Motor neuron (in vitro differentiated cells): ENCODE measurements at regions not wholly inside any gene's neighbourhood (a gene's known extent, or its start where the extent isn't known, plus 50 kb on each side); places are given as distances from the start of the nearest gene placed in this dataset.
"Not testable (repeated sequence)": the region's sequence is repeated elsewhere in the genome, so short reads cannot be mapped to it uniquely, and the experiment has no call there.

Source experiments
- ATAC-seq, 8 experiments: fragments of 200-7000 bp; cut with Tn5 transposase; replicated peaks in 6 of 8; 2 replicates each; pipeline ENCODE4 v1.8.0; 2021; ENCODE audit warnings: mild to moderate bottlenecking in 8 of 8, moderate library complexity in 8 of 8
- H3K27ac ChIP-seq, 2 donors: fragments of 250-450 bp; sonication (Bioruptor Pico); 2 replicates each; pipeline ENCODE4 v1.9.0; 2021; ENCODE audit warnings: antibody characterized with exemption in 2 of 2, mild to moderate bottlenecking in 2 of 2, moderate library complexity in 1 of 2
- H3K4me1 ChIP-seq, 2 donors: fragments of 250-450 bp; sonication (Bioruptor Pico); replicated peaks in 1 of 2; 2 replicates each; pipeline ENCODE4 v1.6.1; 2021; ENCODE audit warnings: antibody characterized with exemption in 2 of 2, mild to moderate bottlenecking in 2 of 2, moderate library complexity in 1 of 2
- H3K4me3 ChIP-seq, 5 donors: fragments of 250-450 bp; sonication (Bioruptor Pico); 2 replicates each; pipeline ENCODE4 v1.9.0; 2021; ENCODE audit warnings: antibody characterized with exemption in 5 of 5, mild to moderate bottlenecking in 5 of 5, moderate library complexity in 4 of 5
- WGBS, 10 experiments: fragments of 450-650 bp; shearing (Covaris generic); methylation state at CpG; one replicate each; pipeline ENCODE4 v1.0.0; 2022; 5-methylcytosine and 5-hydroxymethylcytosine counted together
- in situ Hi-C, 9 experiments: fragments of 400-800 bp; cut with MboI; loops; one replicate each; pipeline ENCODE4 v1.15.0; 2021; ENCODE audit warnings: low sequenced_read_pairs in 9 of 9, low pct_unique_long_range_greater_than_20kb in 2 of 9; ENCODE audit not compliant: unreplicated experiment in 9 of 9

DNA sequence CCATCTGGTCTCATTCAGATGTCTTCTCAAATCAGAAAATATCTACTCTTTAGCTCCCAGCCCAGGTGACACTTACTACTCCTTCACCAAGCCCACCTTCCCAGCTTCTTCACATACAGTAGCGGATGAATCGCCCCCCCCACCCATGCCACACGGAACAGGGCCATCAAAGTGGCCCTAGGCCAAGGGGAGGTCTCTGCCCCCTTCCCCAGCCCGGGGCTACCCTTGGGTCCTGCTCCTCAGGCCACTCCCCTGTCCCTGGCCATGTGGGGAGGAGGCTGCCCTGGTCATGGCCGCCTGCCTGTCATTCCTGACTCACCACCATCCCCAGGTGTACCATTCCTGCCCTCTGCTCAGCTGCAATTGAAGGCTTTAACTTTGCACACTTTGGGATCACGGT lies 142.8 kb downstream of the NECTIN1 start:
- no peak for ATAC-seq
- WGBS, 10 experiments = 40 to 84% (median 75%) methylated on average over 1 to 5 of the region's 6 CpGs; no CpG with 5 or more reads in 6 of the 10 experiments
- Histone ChIP-seq H3K4me3 (no peak overlapping the region), H3K4me1 (peaks cover 8 to 20% of the 10 kb centered on the region in 2 donors), H3K27ac (no peak overlapping the region)
- in situ Hi-C loops = no loop called here

- in situ Hi-C loops = no loop called here
- ATAC-seq = peak; percentile 3 to 47 (median 20)
- H3K4me3 ChIP-seq = peak overlapping the region; percentile 31 to 50 (median 42)
- WGBS, 10 experiments = 0% methylated on average over 6 of the region's 38 CpGs; no CpG with 5 or more reads in 9 of the 10 experiments
- H3K27ac ChIP-seq = peak overlapping the region; percentile 82 to 89
- peaks cover 8 to 15% of the 10 kb centered on the region in 2 donors for H3K4me1 ChIP-seq
These were observed 143.8 kb downstream of the NECTIN1 start for GRCh38 chr11:119585043-119585781.

DNA sequence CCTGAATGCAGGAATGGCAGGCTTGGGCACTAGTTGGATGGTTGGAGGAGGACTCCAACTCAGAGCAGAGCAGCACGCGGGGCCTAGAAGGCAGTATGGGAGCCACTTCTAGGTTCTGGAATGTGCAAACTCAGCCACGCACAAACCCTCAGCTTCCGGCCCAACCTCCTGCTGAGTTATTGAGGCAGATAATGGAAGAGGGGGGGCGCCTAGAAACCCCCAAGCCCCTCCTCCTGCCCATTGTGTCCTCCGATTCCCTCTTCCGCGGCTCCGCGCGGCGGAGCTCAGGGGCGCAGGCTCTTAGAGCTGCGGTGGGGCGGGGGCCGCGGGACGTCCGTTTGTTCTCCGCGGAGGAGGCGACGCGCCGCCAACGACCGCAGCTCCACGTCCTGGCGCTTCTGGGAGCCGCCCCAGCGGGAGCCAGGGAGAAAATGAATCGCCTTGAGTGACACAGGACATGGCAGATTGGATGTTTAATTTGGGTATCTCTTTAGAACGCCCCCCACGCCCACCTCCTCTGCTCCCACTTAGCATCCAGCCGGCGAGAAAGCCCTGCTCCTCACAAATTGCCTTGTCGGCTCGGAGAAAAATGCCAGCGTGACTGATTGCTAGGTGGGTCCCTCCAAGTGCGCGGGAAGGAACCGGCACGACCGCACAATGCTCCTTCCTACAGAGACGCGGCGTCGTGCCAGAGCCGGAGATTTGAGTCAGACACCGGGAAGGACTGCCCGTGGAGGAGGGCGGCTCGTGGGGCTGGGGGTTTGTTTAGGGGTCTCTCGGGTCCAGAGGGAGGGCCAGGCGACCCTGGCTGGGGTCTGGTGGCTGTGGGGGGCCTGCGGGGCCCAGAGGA lies 144.6 kb downstream of the NECTIN1 start:
- WGBS, 10 experiments = 0 to 20% (median 3%) methylated on average over 1 to 16 of the region's 56 CpGs; no CpG with 5 or more reads in 4 of the 10 experiments
- Histone ChIP-seq H3K27ac (peak overlapping the region; percentile 82 to 89), H3K4me3 (peak overlapping the region; percentile 31 to 50 (median 42)), H3K4me1 (peaks cover 8 to 15% of the 10 kb centered on the region in 2 donors)
- peak; percentile 70 to 90 (median 89) for ATAC-seq
- in situ Hi-C loops = no loop called here

- H3K4me3 ChIP-seq = peak overlapping the region in 1 of 5 donors; percentile 42
- WGBS, 10 experiments = 57 to 100% (median 87%) methylated on average over 1 to 5 of the region's 6 CpGs; no CpG with 5 or more reads in 4 of the 10 experiments
- no peak for ATAC-seq
- H3K27ac ChIP-seq = peak overlapping the region; percentile 82 to 89
- in situ Hi-C loops = no loop called here
- peaks cover 15% of the 10 kb centered on the region in 2 donors for H3K4me1 ChIP-seq
These were observed 145.4 kb downstream of the NECTIN1 start for GRCh38 chr11:119583585-119583984.

DNA sequence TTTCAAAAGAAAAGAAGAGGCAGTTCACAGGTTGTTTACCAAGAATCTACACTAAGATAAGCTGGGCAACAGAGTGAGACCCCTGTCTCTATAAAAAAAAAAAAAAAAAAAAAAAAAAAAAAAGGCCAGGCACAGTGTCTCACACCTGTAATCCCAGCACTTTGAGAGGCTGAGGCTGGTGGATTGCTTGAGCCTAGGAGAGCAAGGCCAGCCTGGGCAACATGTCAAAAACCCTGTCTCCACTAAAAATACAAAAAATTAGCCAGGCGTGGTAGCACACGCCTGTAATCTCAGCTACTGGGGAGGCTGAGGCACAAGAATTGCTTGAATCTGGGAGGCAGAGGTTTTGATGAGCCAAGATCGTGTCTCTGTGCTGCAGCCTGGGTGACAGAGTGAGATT lies 147.6 kb downstream of the NECTIN1 start:
- H3K27ac ChIP-seq, H3K4me3 ChIP-seq, ATAC-seq, in situ Hi-C loops: not testable (repeated sequence)
- WGBS, 10 experiments = 80 to 95% methylated on average over 3 of the region's 3 CpGs; no CpG with 5 or more reads in 8 of the 10 experiments
- peaks cover 19 to 23% of the 10 kb centered on the region in 2 donors for H3K4me1 ChIP-seq

GRCh38 chr11:119580751-119581150 lies 148.2 kb downstream of the NECTIN1 start:
- H3K27ac ChIP-seq = no peak overlapping the region
- peaks cover 18 to 23% of the 10 kb centered on the region in 2 donors for H3K4me1 ChIP-seq
- 40 to 100% (median 76%) methylated on average over 1 of the region's 1 CpG; no CpG with 5 or more reads in 2 of the 10 experiments for WGBS, 10 experiments
- in situ Hi-C loops = no loop called here
- ATAC-seq = no peak
- H3K4me3 ChIP-seq = no peak overlapping the region

- 74 to 100% (median 100%) methylated on average over 1 to 3 of the region's 3 CpGs; no CpG with 5 or more reads in 5 of the 10 experiments for WGBS, 10 experiments
- in situ Hi-C loops = no loop called here
- H3K4me1 ChIP-seq = peaks cover 11 to 23% of the 10 kb centered on the region in 2 donors
These were observed 148.9 kb downstream of the NECTIN1 start for GRCh38 chr11:119580081-119580480.

DNA sequence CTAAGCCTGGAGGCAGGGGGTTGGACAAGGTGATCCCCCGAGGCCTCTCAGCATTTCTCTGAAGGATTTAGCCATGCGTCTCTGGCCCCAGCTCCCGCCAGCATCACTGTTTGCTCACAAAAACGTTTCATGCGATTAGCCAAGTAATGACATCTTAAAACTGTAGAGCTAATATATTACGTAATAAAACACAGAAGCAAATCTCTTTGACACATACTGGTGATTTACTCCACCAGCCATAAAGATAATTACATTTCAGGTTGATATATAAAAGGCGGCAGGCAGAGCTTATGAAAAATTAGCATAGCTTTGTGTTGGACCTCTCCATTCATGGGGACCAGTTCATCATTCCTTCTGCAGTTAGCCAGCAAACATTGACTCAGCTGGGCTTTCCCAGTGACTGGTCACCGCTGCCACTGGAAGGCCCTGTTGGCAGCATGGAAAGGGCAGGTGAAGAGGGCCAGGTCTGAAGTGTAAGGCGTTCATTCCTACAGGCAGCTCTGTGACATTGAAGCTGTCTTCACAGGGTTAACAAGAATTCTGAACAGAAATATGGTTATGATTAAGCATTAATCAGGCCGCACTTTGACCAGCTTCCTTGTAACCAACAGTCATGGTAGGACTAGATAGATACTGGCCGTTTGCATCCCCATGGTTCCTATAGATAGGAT lies 150.3 kb downstream of the NECTIN1 start:
- 39 to 90% (median 65%) methylated on average over 1 to 9 of the region's 11 CpGs; no CpG with 5 or more reads in 2 of the 10 experiments for WGBS, 10 experiments
- ATAC-seq = peak in 5 of 8 experiments; percentile 87 to 92 (median 90)
- in situ Hi-C loops = no loop called here

More at GRCh38 chr11:119580081-119580480, 148.9 kb downstream of the NECTIN1 start:
- Histone ChIP-seq H3K4me3 (no peak overlapping the region), H3K27ac (no peak overlapping the region)
- ATAC-seq = no peak

GRCh38 chr11:119573858-119574257 lies 150.9 kb upstream of the THY1 start:
- 33 to 100% (median 84%) methylated on average over 1 of the region's 1 CpG; no CpG with 5 or more reads in 4 of the 10 experiments for WGBS, 10 experiments
- no peak overlapping the region for H3K4me3 ChIP-seq
- no peak overlapping the region for H3K27ac ChIP-seq
- H3K4me1 ChIP-seq = peaks cover 5 to 9% of the 10 kb centered on the region in 2 donors
- in situ Hi-C loops = no loop called here
- ATAC-seq = no peak

More for the DNA sequence above, 150.3 kb downstream of the NECTIN1 start:
- peaks cover 5 to 19% of the 10 kb centered on the region in 2 donors for H3K4me1 ChIP-seq
- no peak overlapping the region for H3K4me3 ChIP-seq
- no peak overlapping the region for H3K27ac ChIP-seq

DNA sequence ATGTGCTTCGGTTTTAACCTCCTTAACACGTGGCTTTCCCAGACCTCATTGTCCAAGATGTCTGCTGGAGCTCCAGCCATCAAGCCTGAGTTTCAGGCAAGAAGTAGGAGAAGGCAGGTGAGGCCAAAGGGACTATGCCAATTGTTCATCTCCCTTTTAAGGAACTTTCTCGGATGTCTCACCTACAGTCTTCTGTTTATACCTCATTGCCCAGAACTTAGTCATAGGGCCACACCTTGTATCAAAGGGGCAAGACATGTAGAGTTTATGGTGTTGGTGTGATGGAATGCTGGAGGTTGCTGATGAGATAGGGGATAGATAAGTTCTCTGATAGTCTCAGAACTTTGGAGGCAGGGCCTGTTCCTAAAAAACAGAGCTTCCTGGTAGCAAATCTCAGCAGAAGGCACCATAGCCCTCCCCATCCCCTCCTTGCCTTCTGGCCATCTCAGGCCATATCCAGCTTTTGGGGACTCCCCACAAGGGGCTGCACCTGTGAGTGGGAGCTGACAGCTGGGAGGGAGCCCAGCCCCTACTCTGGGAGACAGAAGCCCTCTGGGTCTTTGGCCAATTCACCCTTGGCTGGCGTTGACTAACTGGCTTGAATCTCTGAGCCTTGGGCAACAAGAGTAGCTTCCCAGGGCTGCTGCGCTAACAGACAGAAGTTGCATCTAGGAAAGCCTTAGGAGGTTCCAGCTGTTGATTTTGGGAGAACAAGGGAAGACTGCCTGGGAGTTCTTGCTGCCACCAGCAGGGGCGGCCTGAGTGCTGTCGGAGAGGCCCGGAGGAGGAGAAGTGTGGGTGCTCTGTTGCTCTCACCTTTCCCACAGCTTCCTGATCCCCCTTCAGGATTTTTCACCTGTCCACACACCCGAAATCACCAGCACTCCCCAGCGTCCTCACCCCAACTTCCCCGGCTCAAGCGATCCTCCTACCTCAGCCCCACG lies 149.8 kb upstream of the THY1 start:
- 65 to 100% (median 85%) methylated on average over 1 to 7 of the region's 13 CpGs; no CpG with 5 or more reads in 2 of the 10 experiments for WGBS, 10 experiments
- in situ Hi-C loops = no loop called here
- peaks cover 12% of the 10 kb centered on the region in 2 donors for H3K4me1 ChIP-seq
- H3K4me3 ChIP-seq = no peak overlapping the region
- H3K27ac ChIP-seq = no peak overlapping the region
- ATAC-seq = no peak

DNA sequence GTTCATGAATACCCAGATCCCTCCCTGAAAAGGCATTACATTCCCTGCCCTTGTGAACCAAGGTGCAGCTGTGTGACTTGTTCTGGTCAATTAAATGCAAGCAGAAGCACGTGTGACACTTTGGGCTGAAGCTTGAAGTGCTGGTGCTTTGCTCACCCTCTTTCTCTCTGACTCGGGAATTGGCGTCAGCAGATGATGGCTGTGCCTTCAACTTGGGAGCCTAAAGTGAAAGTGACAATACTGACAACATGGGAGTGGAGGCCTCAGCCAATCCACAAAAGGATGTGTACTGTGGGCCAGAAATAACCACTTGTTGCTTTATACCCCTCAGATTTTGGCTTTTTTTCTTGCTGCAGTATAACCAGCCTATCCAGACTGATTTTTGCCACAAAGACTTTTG lies 148.3 kb upstream of the THY1 start:
- Histone ChIP-seq H3K4me3 (no peak overlapping the region), H3K27ac (no peak overlapping the region), H3K4me1 (peaks cover 14 to 15% of the 10 kb centered on the region in 2 donors)
- peak in 1 of 8 experiments; percentile 39 for ATAC-seq
- WGBS, 10 experiments = 0 to 71% (median 54%) methylated on average over 1 to 3 of the region's 3 CpGs; no CpG with 5 or more reads in 1 of the 10 experiments
- in situ Hi-C loops = no loop called here
